SH-SY5Y (cell line): ENCODE measurements at regions not wholly inside any gene's neighbourhood (a gene's known extent, or its start where the extent isn't known, plus 50 kb on each side); places are given as distances from the start of the nearest gene placed in this dataset.

Source experiments
- GATA2 ChIP-seq: IDR thresholded peaks from 2 replicates; pipeline ENCODE4 v1.6.1; 2011; ENCODE audit warnings: mild to moderate bottlenecking, low read depth, low read length
- GATA3 ChIP-seq: IDR thresholded peaks from 2 replicates; pipeline ENCODE4 v1.6.1; 2011; ENCODE audit warnings: low read depth, mild to moderate bottlenecking, low read length, moderate library complexity

- TF ChIP-seq GATA3, result no peak
- TF ChIP-seq GATA2, result no peak
Observed at GRCh38 chr5:108675736-108676135, 72.0 kb upstream of the FER start.
